ENCODE measurements at regions not wholly inside any gene's neighbourhood (a gene's known extent, or its start where the extent isn't known, plus 50 kb on each side); places are given as distances from the start of the nearest gene placed in this dataset.

- 86 to 93% methylated on average over 2 of the region's 2 CpGs for WGBS, 2 donors
- Histone ChIP-seq H3K36me3 (no peaks in the 10 kb centered on the region), H3K9me3 (peaks cover 0 to 14% (median 0%) of the 10 kb centered on the region in 11 donors), H3K4me3 (no peak overlapping the region), H3K4me1 (no peaks in the 10 kb centered on the region), H3K27ac (no peak overlapping the region), H3K27me3 (no peaks in the 10 kb centered on the region)
- no peak for TF ChIP-seq CTCF (IDR thresholded peaks at IDR 0.05)
- DNase-seq (no peak), ATAC-seq (no peak)
- intact Hi-C loops (cut with DNase I): no loop called here
Measured at GRCh38 chr3:109228391-109229080, 87.8 kb downstream of the DPPA2 start.

- no peak for ATAC-seq
- peaks cover 0 to 14% (median 0%) of the 10 kb centered on the region in 11 donors for H3K9me3 ChIP-seq
- H3K4me1 ChIP-seq: no peaks in the 10 kb centered on the region
- no peak for TF ChIP-seq CTCF (IDR thresholded peaks at IDR 0.05)
- H3K27me3 ChIP-seq: no peaks in the 10 kb centered on the region
- no peak for DNase-seq
- H3K36me3 ChIP-seq: no peaks in the 10 kb centered on the region
- 75 to 78% methylated on average over 3 of the region's 3 CpGs for WGBS, 2 donors
- intact Hi-C loops (cut with DNase I): no loop called here
- no peak overlapping the region for H3K4me3 ChIP-seq
- H3K27ac ChIP-seq: no peak overlapping the region
Measured at GRCh38 chr3:109229174-109229847, 87.0 kb downstream of the DPPA2 start.

- no peaks in the 10 kb centered on the region for H3K27me3 ChIP-seq
- no peak overlapping the region for H3K4me3 ChIP-seq
- DNase-seq (no peak), ATAC-seq (no peak)
- H3K4me1 ChIP-seq: no peaks in the 10 kb centered on the region
- no peaks in the 10 kb centered on the region for H3K36me3 ChIP-seq
- no peak for TF ChIP-seq CTCF (IDR thresholded peaks at IDR 0.05)
- intact Hi-C loops (cut with DNase I): no loop called here
- 72% methylated on average over 5 of the region's 5 CpGs for WGBS, 2 donors
- H3K27ac ChIP-seq: no peak overlapping the region
- H3K9me3 ChIP-seq: peaks cover 0 to 22% (median 0%) of the 10 kb centered on the region in 11 donors
Measured at GRCh38 chr3:109234300-109234699, 82.0 kb downstream of the DPPA2 start.

- DNase-seq (no peak), ATAC-seq (no peak)
- H3K4me3 ChIP-seq: no peak overlapping the region
- H3K4me1 ChIP-seq: no peaks in the 10 kb centered on the region
- H3K27ac ChIP-seq: no peak overlapping the region
- TF ChIP-seq CTCF (IDR thresholded peaks at IDR 0.05): no peak
- 41 to 46% methylated on average over 5 of the region's 5 CpGs for WGBS, 2 donors
- intact Hi-C loops (cut with DNase I): no loop called here
- H3K36me3 ChIP-seq: no peaks in the 10 kb centered on the region
- H3K27me3 ChIP-seq: no peaks in the 10 kb centered on the region
- H3K9me3 ChIP-seq: peaks cover 0 to 5% (median 0%) of the 10 kb centered on the region in 11 donors
Measured at GRCh38 chr3:109241459-109242186, 74.7 kb downstream of the DPPA2 start.
